Keratinocyte (primary cell): ENCODE measurements at regions not wholly inside any gene's neighbourhood (a gene's known extent, or its start where the extent isn't known, plus 50 kb on each side); places are given as distances from the start of the nearest gene placed in this dataset.

Experiments used
- DNase-seq: peaks from one replicate; pipeline ENCODE4 v3.0.0-alpha.2; 2011; ENCODE audit warnings: low read depth, missing footprints, low spot score
- FAIRE-seq: peaks from 2 replicates; lab custom pipeline; 2011; peaks lifted over from hg19 to GRCh38; lab: Jason Lieb, UNC
- H2AFZ ChIP-seq: 2 replicates; pipeline ENCODE4 v1.6.0; 2012; ENCODE audit warnings: low read length, control low read depth, inconsistent platforms; ENCODE audit not compliant: control insufficient read depth
- H3K27ac ChIP-seq: 2 replicates; pipeline ENCODE4 v1.5.1; 2011; ENCODE audit warnings: low read length; ENCODE audit not compliant: control insufficient read depth, insufficient read depth
- H3K27me3 ChIP-seq: 3 replicates; pipeline ENCODE4 v1.6.0; 2011; ENCODE audit warnings: low read length; ENCODE audit not compliant: control insufficient read depth, insufficient read depth; ENCODE audit errors: extremely low read depth
- H3K36me3 ChIP-seq, 2 experiments: 2 replicates in 1 of 2; 3 replicates in 1 of 2; pipeline ENCODE4 v1.5.1; 2011; ENCODE audit warnings: low read length in 2 of 2, mild to moderate bottlenecking in 1 of 2; ENCODE audit not compliant: control insufficient read depth in 2 of 2, insufficient read depth in 2 of 2; ENCODE audit errors: extremely low read depth in 1 of 2
- H3K4me1 ChIP-seq: 3 replicates; pipeline ENCODE4 v1.5.1; 2011; ENCODE audit warnings: low read length; ENCODE audit not compliant: control insufficient read depth, insufficient read depth; ENCODE audit errors: extremely low read depth
- H3K4me2 ChIP-seq: 3 replicates; pipeline ENCODE4 v1.6.0; 2011; ENCODE audit warnings: low read depth, low read length; ENCODE audit not compliant: control insufficient read depth, insufficient read depth; ENCODE audit errors: extremely low read depth
- H3K4me3 ChIP-seq, 3 experiments: fragments of 200-600 bp in 1 of 3; sonication (generic) in 1 of 3; 2 replicates in 2 of 3; 3 replicates in 1 of 3; pipeline ENCODE4 v1.5.1; 2011 to 2016; ENCODE audit warnings: low read length in 3 of 3, mild to moderate bottlenecking in 3 of 3, control low read depth in 2 of 3, inconsistent platforms in 1 of 3, low read depth in 1 of 3, mixed read lengths in 1 of 3, mixed run types in 1 of 3, moderate library complexity in 1 of 3; ENCODE audit not compliant: control insufficient read depth in 2 of 3, insufficient read depth in 2 of 3; ENCODE audit errors: extremely low read depth in 1 of 3
- H3K79me2 ChIP-seq: 2 replicates; pipeline ENCODE4 v1.6.0; 2012; ENCODE audit warnings: low read length; ENCODE audit not compliant: control insufficient read depth, insufficient read depth
- H3K9ac ChIP-seq: 3 replicates; pipeline ENCODE4 v1.6.0; 2011; ENCODE audit warnings: low read length; ENCODE audit not compliant: control insufficient read depth, insufficient read depth; ENCODE audit errors: extremely low read depth
- H3K9me1 ChIP-seq: 3 replicates; pipeline ENCODE4 v1.6.0; 2011; ENCODE audit warnings: low read length; ENCODE audit not compliant: control insufficient read depth, insufficient read depth; ENCODE audit errors: extremely low read depth
- H3K9me3 ChIP-seq: 2 replicates; pipeline ENCODE4 v1.5.1; 2012; ENCODE audit warnings: low read depth, low read length; ENCODE audit not compliant: control insufficient read depth
- H4K20me1 ChIP-seq: 3 replicates; pipeline ENCODE4 v1.6.0; 2011; ENCODE audit warnings: low read length; ENCODE audit not compliant: control insufficient read depth, insufficient read depth; ENCODE audit errors: extremely low read depth
- CTCF ChIP-seq, 3 experiments: IDR thresholded peaks in 1 of 3; conservative IDR thresholded peaks in 1 of 3; optimal IDR thresholded peaks in 1 of 3; 2 replicates in 2 of 3; 3 replicates in 1 of 3; pipeline versions ENCODE3 to v1.5.1; 2011; ENCODE audit warnings: low read length in 3 of 3, mild to moderate bottlenecking in 3 of 3, moderate library complexity in 2 of 3, control low read depth in 1 of 3, inconsistent platforms in 1 of 3; ENCODE audit not compliant: insufficient read depth in 2 of 3; ENCODE audit errors: extremely low read depth in 1 of 3
- EZH2 ChIP-seq: IDR thresholded peaks from one replicate; pipeline ENCODE4 v1.6.1; 2012; ENCODE audit warnings: inconsistent platforms, mild to moderate bottlenecking, low read length, moderate library complexity
- dilution Hi-C: fragments of 300-500 bp; cut with MboI; formaldehyde crosslinking; loops from one replicate; pipeline ENCODE4 v1.7.0; 2020; ENCODE audit warnings: low sequenced_read_pairs; ENCODE audit not compliant: extremely low pct_ligation_motif_present

GRCh38 chr5:7251132-7251531, 144.8 kb upstream of the ADCY2 start:
- no peak for FAIRE-seq
- dilution Hi-C loops: no loop called here
- Histone ChIP-seq H3K9ac (no peak overlapping the region), H3K4me2 (no peak overlapping the region), H4K20me1 (no peaks in the 10 kb centered on the region), H3K4me3 (no peak overlapping the region), H3K79me2 (no peaks in the 10 kb centered on the region), H2AFZ (no peak overlapping the region), H3K4me1 (no peaks in the 10 kb centered on the region), H3K9me3 (no peaks in the 10 kb centered on the region), H3K27ac (no peak overlapping the region), H3K27me3 (no peaks in the 10 kb centered on the region), H3K9me1 (no peaks in the 10 kb centered on the region), H3K36me3 (no peaks in the 10 kb centered on the region)
- no peak for DNase-seq
- no peak for TF ChIP-seq CTCF (optimal IDR thresholded peaks at IDR 0.05 in 1 of 3, IDR thresholded peaks at IDR 0.05 in 1 of 3, conservative IDR thresholded peaks at IDR 0.05 in 1 of 3; ENCODE audit: extremely low read depth in 1 of 3, insufficient read depth in 2 of 3, low read length in 3 of 3)
- no peak for TF ChIP-seq EZH2

- H3K9me3 ChIP-seq: no peaks in the 10 kb centered on the region
- dilution Hi-C loops: no loop called here
- no peaks in the 10 kb centered on the region for H3K27me3 ChIP-seq
- DNase-seq (peak; percentile 1), FAIRE-seq (peak; percentile 23)
- H3K27ac ChIP-seq: no peak overlapping the region
- H3K36me3 ChIP-seq: no peaks in the 10 kb centered on the region
- no peaks in the 10 kb centered on the region for H3K9me1 ChIP-seq
- no peak overlapping the region for H2AFZ ChIP-seq
- H3K79me2 ChIP-seq: no peaks in the 10 kb centered on the region
- H3K4me2 ChIP-seq: no peak overlapping the region
- no peaks in the 10 kb centered on the region for H4K20me1 ChIP-seq
- no peak overlapping the region for H3K4me3 ChIP-seq
- no peaks in the 10 kb centered on the region for H3K4me1 ChIP-seq
- TF ChIP-seq CTCF (optimal IDR thresholded peaks at IDR 0.05 in 1 of 3, IDR thresholded peaks at IDR 0.05 in 1 of 3, conservative IDR thresholded peaks at IDR 0.05 in 1 of 3; ENCODE audit: extremely low read depth in 1 of 3, insufficient read depth in 2 of 3, low read length in 3 of 3) (peak; percentile 48 to 63 (median 49)), EZH2 (no peak)
- H3K9ac ChIP-seq: no peak overlapping the region
These were observed 134.9 kb upstream of the ADCY2 start for GRCh38 chr5:7261049-7261448.
